GM12878 (cell line): ENCODE measurements at regions not wholly inside any gene's neighbourhood (a gene's known extent, or its start where the extent isn't known, plus 50 kb on each side); places are given as distances from the start of the nearest gene placed in this dataset.
"Not testable (repeated sequence)": the region's sequence is repeated elsewhere in the genome, so short reads cannot be mapped to it uniquely, and the experiment has no call there.

Source experiments
- ATAC-seq: fragments of 200-7000 bp; cut with Tn5 transposase; 3 replicates; pipeline ENCODE4 v1.9.1; 2020; ENCODE audit warnings: mild to moderate bottlenecking, moderate library complexity
- BruUV-seq: library from RNA; stranded (reverse); fragments of 400-500 nt; replicated peaks from 2 replicates; lab custom pipeline; 2021; lab: Mats Ljungman, UMichigan
- CTCF ChIA-PET: fragments of 300-600 bp; sonication (Branson Sonifier 250); formaldehyde crosslinking; extraction: SDS; loops from one replicate; lab custom pipeline; 2021; ENCODE audit warnings: inconsistent platforms; lab: Yijun Ruan, JAX
- POLR2A ChIA-PET: fragments of 350-600 bp; formaldehyde crosslinking; extraction: SDS; loops from one replicate; lab custom pipeline; 2021; ENCODE audit warnings: inconsistent platforms; lab: Charles Lee
- RAD21 ChIA-PET: fragments of 300-600 bp; sonication (Branson Sonifier 250); formaldehyde crosslinking; loops from one replicate; lab custom pipeline; 2023; ENCODE audit warnings: antibody characterized with exemption; ENCODE audit not compliant: unreplicated experiment; lab: Charles Lee
- SMC1A ChIA-PET: fragments of 300-600 bp; sonication (Branson Sonifier 250); formaldehyde crosslinking; loops from one replicate; lab custom pipeline; 2023; ENCODE audit not compliant: unreplicated experiment, uncharacterized antibody; lab: Charles Lee
- DNase-seq: peaks from one replicate; pipeline ENCODE4 v3.0.0-alpha.2; 2011; ENCODE audit warnings: low read depth, low spot score
- FAIRE-seq: peaks from 3 replicates; lab custom pipeline; 2011; peaks lifted over from hg19 to GRCh38; lab: Jason Lieb, UNC
- H2AFZ ChIP-seq: 2 replicates; pipeline ENCODE4 v1.6.0; 2011; ENCODE audit warnings: low read depth, low read length, control low read depth; ENCODE audit not compliant: control insufficient read depth
- H3K27ac ChIP-seq: 2 replicates; pipeline ENCODE4 v1.5.1; 2011; ENCODE audit warnings: control low read depth; ENCODE audit not compliant: control insufficient read depth, insufficient read depth
- H3K27me3 ChIP-seq, 2 experiments: replicated peaks in 1 of 2; 2 replicates each; pipeline versions ENCODE4 v1.6.0 to v1.6.1; 2011; ENCODE audit warnings: low read length in 1 of 2; ENCODE audit not compliant: control insufficient read depth in 2 of 2, insufficient read depth in 2 of 2
- H3K36me3 ChIP-seq, 2 experiments: 2 replicates each; pipeline ENCODE4 v1.5.1; 2011; ENCODE audit warnings: low read length in 1 of 2; ENCODE audit not compliant: control insufficient read depth in 2 of 2, insufficient read depth in 2 of 2
- H3K4me1 ChIP-seq: 2 replicates; pipeline ENCODE4 v1.6.1; 2011; ENCODE audit warnings: mild to moderate bottlenecking, low read length, moderate library complexity, mixed read lengths; ENCODE audit not compliant: control insufficient read depth, insufficient read depth
- H3K4me2 ChIP-seq: 2 replicates; pipeline ENCODE4 v1.6.0; 2011; ENCODE audit warnings: control low read depth; ENCODE audit not compliant: control insufficient read depth, insufficient read depth
- H3K4me3 ChIP-seq: fragments of 200-600 bp; sonication (generic); 2 replicates; pipeline ENCODE4 v1.5.1; 2016
- H3K79me2 ChIP-seq: 2 replicates; pipeline ENCODE4 v1.6.0; 2011; ENCODE audit warnings: low read length; ENCODE audit not compliant: control insufficient read depth, insufficient read depth
- H3K9ac ChIP-seq: 2 replicates; pipeline ENCODE4 v1.8.0; 2011; ENCODE audit warnings: low read length, control low read depth, mixed read lengths; ENCODE audit not compliant: control insufficient read depth, insufficient read depth
- H3K9me3 ChIP-seq: replicated peaks from 3 replicates; pipeline ENCODE4 v1.5.1; 2011; ENCODE audit warnings: mild to moderate bottlenecking, low read length; ENCODE audit not compliant: control insufficient read depth, insufficient read depth
- H4K20me1 ChIP-seq: 2 replicates; pipeline ENCODE4 v1.6.0; 2011; ENCODE audit not compliant: control insufficient read depth, insufficient read depth
- MTA2 ChIP-seq: fragments of 450-650 bp; IDR thresholded peaks from 2 replicates; pipeline ENCODE4 v1.6.1; 2016; ENCODE audit warnings: low read depth, mild to moderate bottlenecking, moderate library complexity
- ZBED1 ChIP-seq: IDR thresholded peaks from 2 replicates; pipeline ENCODE4 v1.6.1; 2016; ENCODE audit warnings: borderline replicate concordance
- ZZZ3 ChIP-seq: IDR thresholded peaks from 2 replicates; pipeline ENCODE4 v1.6.1; 2011; ENCODE audit warnings: low read depth; ENCODE audit not compliant: control insufficient read depth, insufficient read length
- WGBS: methylation state at CpG from one replicate; pipeline ENCODE4 v1.1.6; 2016; ENCODE audit warnings: low lambda C conversion rate; ENCODE audit not compliant: insufficient replicate concordance, insufficient coverage; ENCODE audit errors: missing lambda C conversion rate; 5-methylcytosine and 5-hydroxymethylcytosine counted together
- in situ Hi-C: fragments of 300-500 bp; cut with MboI; formaldehyde crosslinking; loops from 9 replicates; pipeline ENCODE4 v1.14.3; 2018; ENCODE audit warnings: mixed read lengths
- intact Hi-C: fragments of 100-400 bp; cut with micrococcal nuclease; formaldehyde crosslinking; loops from one replicate; pipeline ENCODE4 v1.14.2; 2022; ENCODE audit not compliant: unreplicated experiment

- intact Hi-C loops, H3K4me1 ChIP-seq, DNase-seq, in situ Hi-C loops, RAD21 ChIA-PET, H3K9ac ChIP-seq, H3K27ac ChIP-seq, ATAC-seq, H4K20me1 ChIP-seq, H3K4me3 ChIP-seq, H3K36me3 ChIP-seq, FAIRE-seq, CTCF ChIA-PET, BruUV-seq, H2AFZ ChIP-seq, H3K4me2 ChIP-seq, H3K79me2 ChIP-seq, POLR2A ChIA-PET, H3K9me3 ChIP-seq, H3K27me3 ChIP-seq, SMC1A ChIA-PET: not testable (repeated sequence)
- 62% methylated on average over 7 of the region's 7 CpGs for WGBS
These were observed 54.0 kb upstream of the SYNDIG1 start for GRCh38 chr20:24415444-24415843.

GRCh38 chr20:24411834-24412216 is 57.6 kb upstream of the SYNDIG1 start:
- H3K27me3 ChIP-seq: no peaks in the 10 kb centered on the region
- H3K79me2 ChIP-seq: no peaks in the 10 kb centered on the region
- H4K20me1 ChIP-seq: no peaks in the 10 kb centered on the region
- ATAC-seq (no peak), FAIRE-seq (no peak), DNase-seq (no peak)
- TF ChIP-seq MTA2 (no peak), ZBED1 (no peak), ZZZ3 (no peak)
- in situ Hi-C loops: no loop called here
- ChIA-PET RAD21 (no interaction called here), CTCF (no interaction called here), SMC1A (no interaction called here), POLR2A (no interaction called here)
- no peak overlapping the region for H3K9ac ChIP-seq
- H3K36me3 ChIP-seq: no peaks in the 10 kb centered on the region
- intact Hi-C loops: no loop called here
- H3K4me3 ChIP-seq: no peak overlapping the region
- H3K27ac ChIP-seq: no peak overlapping the region
- H3K9me3 ChIP-seq: no peaks in the 10 kb centered on the region; the same call in 2 of the 3 replicates
- no peaks in the 10 kb centered on the region for H3K4me1 ChIP-seq
- no peak overlapping the region for H2AFZ ChIP-seq
- BruUV-seq: no TSS peak
- no peak overlapping the region for H3K4me2 ChIP-seq
- WGBS: 31% methylated on average over 6 of the region's 6 CpGs
